IMR-90 (cell line): ENCODE measurements at regions not wholly inside any gene's neighbourhood (a gene's known extent, or its start where the extent isn't known, plus 50 kb on each side); places are given as distances from the start of the nearest gene placed in this dataset.

Experiments
- CEBPB ChIP-seq: IDR thresholded peaks from 2 replicates; pipeline ENCODE4 v1.6.1; 2012; ENCODE audit warnings: low read depth, low read length, improper control_type of control experiment
- CTCF ChIP-seq: conservative IDR thresholded peaks from 2 replicates; pipeline ENCODE4 v1.5.1; 2012; ENCODE audit warnings: mild to moderate bottlenecking, low read depth, low read length, improper control_type of control experiment
- ELK1 ChIP-seq: fragments of 150-350 bp; IDR thresholded peaks from 2 replicates; pipeline ENCODE4 v1.6.1; 2016; ENCODE audit warnings: low read depth, mild to moderate bottlenecking, low read length, moderate library complexity, borderline replicate concordance
- FOS ChIP-seq: fragments of 150-350 bp; IDR thresholded peaks from 2 replicates; pipeline ENCODE4 v1.6.1; 2016; ENCODE audit warnings: low read depth, low read length
- POLR2A ChIP-seq: IDR thresholded peaks from 2 replicates; pipeline ENCODE4 v1.6.1; 2012; ENCODE audit warnings: mild to moderate bottlenecking, low read depth, low read length
- RFX5 ChIP-seq: IDR thresholded peaks from 2 replicates; pipeline ENCODE4 v1.8.0; 2012; ENCODE audit warnings: low read depth, mild to moderate bottlenecking, low read length, moderate library complexity

DNA sequence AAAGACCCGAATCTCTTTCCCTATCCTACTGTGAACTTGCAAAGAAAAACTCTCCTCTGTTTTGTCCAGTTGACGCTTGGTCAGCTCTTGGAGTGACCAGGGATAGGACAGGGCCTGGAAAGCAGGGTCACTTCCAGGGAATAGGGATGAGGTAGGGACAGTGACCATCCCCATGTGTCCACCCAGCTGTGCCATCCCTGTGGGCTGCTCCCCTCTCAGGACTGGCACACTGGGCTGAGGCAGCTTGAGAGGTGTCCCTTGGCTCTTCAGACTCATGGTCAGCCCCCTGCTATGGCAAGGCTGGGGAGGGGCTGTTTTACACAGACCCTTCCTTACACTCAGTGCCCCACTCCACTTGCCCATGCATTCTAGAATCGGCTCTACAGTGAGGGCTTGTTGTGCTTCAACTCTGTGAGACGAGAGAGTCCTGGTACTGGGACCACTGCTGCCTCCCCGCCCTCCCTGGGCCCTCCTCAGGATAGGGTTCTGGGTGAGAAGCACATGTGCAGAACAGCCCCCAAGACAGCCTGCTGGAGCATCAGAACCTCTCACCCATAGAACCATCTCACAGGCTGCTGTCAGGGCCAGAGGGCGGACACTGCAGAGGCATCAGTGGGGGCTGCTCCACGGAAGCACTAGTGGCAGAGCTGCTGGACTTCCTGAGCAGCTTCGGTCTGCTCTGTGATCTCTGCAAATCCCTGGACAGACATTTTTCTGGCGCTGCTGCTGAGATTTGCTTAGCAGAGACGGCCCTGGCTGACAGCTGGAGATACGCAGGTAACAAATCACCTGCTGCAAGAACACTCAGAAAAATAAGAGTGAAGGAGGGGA is 202.8 kb upstream of the CXCL12 start:
- TF ChIP-seq CTCF, result no peak
- no peak for TF ChIP-seq ELK1
- no peak for TF ChIP-seq CEBPB
- TF ChIP-seq RFX5, result no peak
- TF ChIP-seq POLR2A, result no peak
- TF ChIP-seq FOS, result no peak
